ENCODE measurements at regions not wholly inside any gene's neighbourhood (a gene's known extent, or its start where the extent isn't known, plus 50 kb on each side); places are given as distances from the start of the nearest gene placed in this dataset.
"Not testable (repeated sequence)": the region's sequence is repeated elsewhere in the genome, so short reads cannot be mapped to it uniquely, and the experiment has no call there.

DNA sequence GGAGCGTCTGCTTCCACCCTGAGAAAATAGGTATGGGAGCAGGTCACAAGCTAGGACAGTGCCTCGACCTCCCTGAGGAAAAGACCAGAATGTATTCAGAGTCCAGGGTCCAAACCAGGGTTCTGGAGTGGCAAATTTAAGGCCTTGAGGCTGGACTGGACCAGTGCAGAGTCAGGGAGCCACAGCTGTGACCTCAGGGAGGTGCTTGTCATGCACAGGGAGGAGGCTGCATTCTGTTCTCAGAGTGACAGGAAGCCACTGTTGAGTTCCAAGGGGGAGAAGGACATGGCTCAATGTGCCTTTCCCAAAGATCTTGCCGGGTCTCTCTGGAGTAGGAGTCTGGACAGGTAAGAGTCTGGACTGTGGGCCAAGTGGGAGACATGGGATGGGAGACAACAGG is 254.0 kb downstream of the BCL2L11 start:
- TF ChIP-seq, protein P1, sequence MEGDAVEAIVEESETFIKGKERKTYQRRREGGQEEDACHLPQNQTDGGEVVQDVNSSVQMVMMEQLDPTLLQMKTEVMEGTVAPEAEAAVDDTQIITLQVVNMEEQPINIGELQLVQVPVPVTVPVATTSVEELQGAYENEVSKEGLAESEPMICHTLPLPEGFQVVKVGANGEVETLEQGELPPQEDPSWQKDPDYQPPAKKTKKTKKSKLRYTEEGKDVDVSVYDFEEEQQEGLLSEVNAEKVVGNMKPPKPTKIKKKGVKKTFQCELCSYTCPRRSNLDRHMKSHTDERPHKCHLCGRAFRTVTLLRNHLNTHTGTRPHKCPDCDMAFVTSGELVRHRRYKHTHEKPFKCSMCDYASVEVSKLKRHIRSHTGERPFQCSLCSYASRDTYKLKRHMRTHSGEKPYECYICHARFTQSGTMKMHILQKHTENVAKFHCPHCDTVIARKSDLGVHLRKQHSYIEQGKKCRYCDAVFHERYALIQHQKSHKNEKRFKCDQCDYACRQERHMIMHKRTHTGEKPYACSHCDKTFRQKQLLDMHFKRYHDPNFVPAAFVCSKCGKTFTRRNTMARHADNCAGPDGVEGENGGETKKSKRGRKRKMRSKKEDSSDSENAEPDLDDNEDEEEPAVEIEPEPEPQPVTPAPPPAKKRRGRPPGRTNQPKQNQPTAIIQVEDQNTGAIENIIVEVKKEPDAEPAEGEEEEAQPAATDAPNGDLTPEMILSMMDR (conservative IDR thresholded peaks at IDR 0.05 in 1 of 2, IDR thresholded peaks at IDR 0.05 in 1 of 2; ENCODE audit: low read depth in 1 of 2, low read length in 2 of 2), result not testable (repeated sequence)
- TF ChIP-seq EZH2 (IDR thresholded peaks at IDR 0.05; ENCODE audit: low read length, missing control alignments), result not testable (repeated sequence)
